PC-9 (cell line): ENCODE measurements at regions not wholly inside any gene's neighbourhood (a gene's known extent, or its start where the extent isn't known, plus 50 kb on each side); places are given as distances from the start of the nearest gene placed in this dataset.

Experiments
- BruUV-seq: library from RNA; stranded (reverse); fragments of 400-500 nt; replicated peaks from 2 replicates; lab custom pipeline; 2021; lab: Mats Ljungman, UMichigan
- CTCF ChIA-PET: fragments of 300-600 bp; sonication (Branson Sonifier 250); formaldehyde crosslinking; loops from one replicate; lab custom pipeline; 2022; ENCODE audit warnings: antibody characterized with exemption; lab: Charles Lee
- POLR2A ChIA-PET: fragments of 300-600 bp; sonication (Branson Sonifier 250); formaldehyde crosslinking; loops from one replicate; lab custom pipeline; 2022; ENCODE audit warnings: antibody characterized with exemption; ENCODE audit not compliant: unreplicated experiment; lab: Charles Lee
- DNase-seq, 2 experiments: peaks; one replicate each; pipeline versions ENCODE4 v3.0.0 to v3.0.0-alpha.2; 2015 to 2022; ENCODE audit warnings: mixed read lengths in 1 of 2
- H2AFZ ChIP-seq: fragments of 200-600 bp; sonication (generic); 2 replicates; pipeline ENCODE4 v1.8.1; 2017; ENCODE audit warnings: antibody characterized with exemption
- H3F3A ChIP-seq: fragments of 200-600 bp; sonication (generic); 2 replicates; pipeline ENCODE4 v1.8.1; 2017; ENCODE audit warnings: antibody characterized with exemption, mild to moderate bottlenecking, low read depth; ENCODE audit not compliant: insufficient read depth
- H3K27ac ChIP-seq: fragments of 200-600 bp; sonication (generic); 2 replicates; pipeline ENCODE4 v1.6.1; 2016; ENCODE audit warnings: mixed run types
- H3K27me3 ChIP-seq: fragments of 200-600 bp; sonication (generic); 2 replicates; pipeline ENCODE4 v1.6.1; 2016; ENCODE audit warnings: low read depth, mixed run types; ENCODE audit not compliant: insufficient read depth
- H3K36me3 ChIP-seq: fragments of 200-600 bp; sonication (generic); 2 replicates; pipeline ENCODE4 v1.6.1; 2016; ENCODE audit warnings: low read depth, mixed run types
- H3K4me1 ChIP-seq: fragments of 200-600 bp; sonication (generic); replicated peaks from 2 replicates; pipeline ENCODE4 v1.6.1; 2016; ENCODE audit warnings: mixed run types; ENCODE audit not compliant: insufficient read depth
- H3K4me2 ChIP-seq: fragments of 200-600 bp; sonication (generic); 2 replicates; pipeline ENCODE4 v1.6.1; 2017; ENCODE audit warnings: mixed run types
- H3K4me3 ChIP-seq: fragments of 200-600 bp; sonication (generic); 2 replicates; pipeline ENCODE4 v1.6.1; 2016; ENCODE audit warnings: mixed run types
- H3K79me2 ChIP-seq: fragments of 200-600 bp; sonication (generic); 2 replicates; pipeline ENCODE4 v1.6.1; 2017; ENCODE audit warnings: low read depth, mixed run types
- H3K9me2 ChIP-seq: fragments of 200-600 bp; sonication (generic); 2 replicates; pipeline ENCODE4 v1.8.1; 2017; ENCODE audit warnings: mild to moderate bottlenecking; ENCODE audit not compliant: insufficient read depth
- H3K9me3 ChIP-seq: fragments of 200-600 bp; sonication (generic); 2 replicates; pipeline ENCODE4 v1.8.1; 2016; ENCODE audit warnings: low read depth; ENCODE audit not compliant: insufficient read depth
- H4K20me1 ChIP-seq: fragments of 200-600 bp; sonication (generic); 2 replicates; pipeline ENCODE4 v1.8.1; 2017; ENCODE audit not compliant: insufficient read depth
- CTCF ChIP-seq: fragments of 200-600 bp; sonication (generic); conservative IDR thresholded peaks from 2 replicates; pipeline ENCODE4 v1.6.1; 2017; ENCODE audit warnings: mixed run types, antibody characterized with exemption, mild to moderate bottlenecking, moderate library complexity
- EZH2 ChIP-seq: fragments of 200-600 bp; sonication (generic); IDR thresholded peaks from 2 replicates; pipeline ENCODE4 v1.8.0; 2017; ENCODE audit warnings: antibody characterized with exemption, low read depth
- intact Hi-C: fragments of 100-400 bp; cut with micrococcal nuclease; formaldehyde crosslinking; loops from one replicate; pipeline ENCODE4 v1.10.0; 2022; ENCODE audit not compliant: unreplicated experiment

- no TSS peak for BruUV-seq
- no peaks in the 10 kb centered on the region for H3K79me2 ChIP-seq
- no peak overlapping the region for H3K4me2 ChIP-seq
- no peaks in the 10 kb centered on the region for H3K9me3 ChIP-seq
- H3F3A ChIP-seq: no peaks in the 10 kb centered on the region
- no peaks in the 10 kb centered on the region for H3K4me1 ChIP-seq
- no peak overlapping the region for H3K4me3 ChIP-seq
- H3K27ac ChIP-seq: no peak overlapping the region
- no peaks in the 10 kb centered on the region for H3K9me2 ChIP-seq
- no peaks in the 10 kb centered on the region for H3K27me3 ChIP-seq
- ChIA-PET CTCF (no interaction called here), POLR2A (no interaction called here)
- no peak for DNase-seq
- TF ChIP-seq EZH2 (no peak), CTCF (no peak)
- H2AFZ ChIP-seq: no peak overlapping the region
- no peaks in the 10 kb centered on the region for H3K36me3 ChIP-seq
- intact Hi-C loops: no loop called here
- no peaks in the 10 kb centered on the region for H4K20me1 ChIP-seq
These were observed 218.2 kb downstream of the SHOX2 start for GRCh38 chr3:157888040-157888439.

DNA sequence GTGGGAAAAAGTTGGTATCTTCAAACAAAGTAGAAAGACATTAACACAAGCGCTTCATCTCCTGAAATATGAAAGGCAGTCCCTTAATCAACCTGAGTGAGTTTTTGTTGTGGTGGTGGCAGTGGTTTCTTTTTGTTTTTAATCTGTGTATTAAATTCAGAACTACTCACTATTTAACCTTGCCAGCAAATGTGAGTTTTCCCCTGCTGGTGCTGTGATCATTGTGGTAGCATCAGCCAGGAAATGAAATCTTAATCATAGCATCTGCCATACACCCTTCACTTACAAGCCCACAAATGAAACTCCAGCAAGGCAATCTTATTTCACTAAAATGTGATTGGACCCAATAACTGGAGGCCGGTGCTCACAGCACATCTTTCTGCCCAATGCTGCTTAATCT lies 229.7 kb downstream of the SHOX2 start:
- ChIA-PET POLR2A (no interaction called here), CTCF (no interaction called here)
- no peak for DNase-seq
- H4K20me1 ChIP-seq: no peaks in the 10 kb centered on the region
- TF ChIP-seq EZH2: no peak
- no peak for TF ChIP-seq CTCF
- H3K4me2 ChIP-seq: no peak overlapping the region
- no peaks in the 10 kb centered on the region for H3K79me2 ChIP-seq
- H3F3A ChIP-seq: no peaks in the 10 kb centered on the region
- H3K4me1 ChIP-seq: no peaks in the 10 kb centered on the region
- H3K9me2 ChIP-seq: no peaks in the 10 kb centered on the region
- H2AFZ ChIP-seq: no peak overlapping the region
- H3K36me3 ChIP-seq: no peaks in the 10 kb centered on the region
- no peaks in the 10 kb centered on the region for H3K27me3 ChIP-seq
- H3K9me3 ChIP-seq: no peaks in the 10 kb centered on the region
- intact Hi-C loops: no loop called here
- no peak overlapping the region for H3K27ac ChIP-seq
- H3K4me3 ChIP-seq: no peak overlapping the region
- BruUV-seq: no TSS peak

DNA sequence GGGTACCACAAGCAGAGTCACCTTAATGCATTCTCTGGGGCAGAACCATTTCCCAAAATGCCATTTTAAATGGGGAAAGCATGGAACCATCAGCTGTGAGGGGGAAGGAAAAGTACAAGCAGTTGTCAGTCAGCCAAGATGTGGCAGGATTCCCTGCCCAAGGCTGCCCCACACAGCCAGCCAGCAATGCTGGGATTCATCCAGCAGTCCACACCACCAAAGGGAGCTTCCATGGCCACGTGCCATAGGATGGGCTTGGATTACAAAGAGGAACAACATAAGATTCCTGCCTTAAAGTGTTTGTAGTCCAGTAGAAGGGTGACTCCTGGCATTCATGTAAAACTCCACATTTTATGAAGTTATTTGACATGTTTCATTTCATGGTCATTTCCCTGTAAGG lies 233.3 kb downstream of the SHOX2 start:
- intact Hi-C loops: no loop called here
- H3K27me3 ChIP-seq: no peaks in the 10 kb centered on the region
- no peaks in the 10 kb centered on the region for H3K36me3 ChIP-seq
- BruUV-seq: no TSS peak
- ChIA-PET POLR2A (no interaction called here), CTCF (no interaction called here)
- no peaks in the 10 kb centered on the region for H4K20me1 ChIP-seq
- TF ChIP-seq CTCF (no peak), EZH2 (no peak)
- no peaks in the 10 kb centered on the region for H3K79me2 ChIP-seq
- no peaks in the 10 kb centered on the region for H3K9me3 ChIP-seq
- H3K4me1 ChIP-seq: no peaks in the 10 kb centered on the region
- H3K4me2 ChIP-seq: no peak overlapping the region
- no peaks in the 10 kb centered on the region for H3F3A ChIP-seq
- no peak overlapping the region for H3K27ac ChIP-seq
- no peaks in the 10 kb centered on the region for H3K9me2 ChIP-seq
- no peak overlapping the region for H3K4me3 ChIP-seq
- H2AFZ ChIP-seq: no peak overlapping the region
- DNase-seq: no peak
